ENCODE measurements at regions not wholly inside any gene's neighbourhood (a gene's known extent, or its start where the extent isn't known, plus 50 kb on each side); places are given as distances from the start of the nearest gene placed in this dataset.

DNA sequence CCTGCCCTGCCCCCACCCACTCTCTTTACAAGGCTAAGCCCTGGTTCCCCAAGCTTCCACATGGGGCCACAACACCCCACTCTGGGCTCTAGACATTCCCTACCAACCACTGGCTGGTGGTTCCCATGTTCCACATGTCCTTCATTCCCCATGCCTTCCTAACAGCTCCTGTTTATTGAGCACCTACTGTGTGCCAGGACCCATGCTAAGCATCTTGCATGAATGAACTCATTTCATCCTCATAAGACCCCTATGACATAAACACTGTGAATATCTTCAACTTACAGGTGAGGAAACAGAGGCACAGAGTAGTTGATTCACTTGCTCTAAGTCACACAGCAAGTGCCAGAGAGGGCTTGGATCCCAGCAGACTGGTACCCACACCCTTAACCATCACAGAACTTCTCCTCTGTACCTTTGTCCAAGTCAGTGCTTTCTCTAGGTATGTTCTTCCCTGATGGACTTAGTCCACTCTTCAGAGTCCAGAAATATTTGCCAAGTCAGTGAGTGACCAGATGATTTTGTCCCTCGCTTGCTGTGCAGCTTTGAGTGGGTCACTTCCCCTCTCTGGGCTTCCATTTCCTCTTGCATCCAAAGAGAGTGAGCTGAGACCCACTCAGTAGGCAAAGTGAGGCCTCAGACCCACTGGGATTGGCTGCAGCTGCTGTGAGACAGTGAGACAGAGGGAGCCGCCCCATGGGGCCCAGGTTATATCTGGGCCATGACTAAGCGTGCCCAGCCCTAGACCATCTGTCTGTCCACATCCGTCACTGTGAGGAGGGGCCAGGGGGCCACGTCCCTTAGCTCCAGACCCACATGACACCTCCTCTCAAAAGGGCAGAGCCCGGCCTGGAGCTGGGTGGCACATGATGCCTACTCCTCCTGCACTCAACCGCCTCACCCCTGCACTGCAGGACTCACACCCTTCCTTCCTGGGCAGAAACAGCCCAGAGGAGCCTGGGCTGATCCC is 132.4 kb downstream of the MN1 start:
- TF ChIP-seq, protein P1, sequence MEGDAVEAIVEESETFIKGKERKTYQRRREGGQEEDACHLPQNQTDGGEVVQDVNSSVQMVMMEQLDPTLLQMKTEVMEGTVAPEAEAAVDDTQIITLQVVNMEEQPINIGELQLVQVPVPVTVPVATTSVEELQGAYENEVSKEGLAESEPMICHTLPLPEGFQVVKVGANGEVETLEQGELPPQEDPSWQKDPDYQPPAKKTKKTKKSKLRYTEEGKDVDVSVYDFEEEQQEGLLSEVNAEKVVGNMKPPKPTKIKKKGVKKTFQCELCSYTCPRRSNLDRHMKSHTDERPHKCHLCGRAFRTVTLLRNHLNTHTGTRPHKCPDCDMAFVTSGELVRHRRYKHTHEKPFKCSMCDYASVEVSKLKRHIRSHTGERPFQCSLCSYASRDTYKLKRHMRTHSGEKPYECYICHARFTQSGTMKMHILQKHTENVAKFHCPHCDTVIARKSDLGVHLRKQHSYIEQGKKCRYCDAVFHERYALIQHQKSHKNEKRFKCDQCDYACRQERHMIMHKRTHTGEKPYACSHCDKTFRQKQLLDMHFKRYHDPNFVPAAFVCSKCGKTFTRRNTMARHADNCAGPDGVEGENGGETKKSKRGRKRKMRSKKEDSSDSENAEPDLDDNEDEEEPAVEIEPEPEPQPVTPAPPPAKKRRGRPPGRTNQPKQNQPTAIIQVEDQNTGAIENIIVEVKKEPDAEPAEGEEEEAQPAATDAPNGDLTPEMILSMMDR (IDR thresholded peaks at IDR 0.05), result no peak
- TF ChIP-seq POLR2A (IDR thresholded peaks at IDR 0.05), result peak in 1 of 2 donors; percentile 68
- Histone ChIP-seq H3K9me3 (replicated peaks in 1 of 3) (no peaks in the 10 kb centered on the region), H3K27me3 (no peaks in the 10 kb centered on the region), H3K27ac (peak overlapping the region in 4 of 5 donors; percentile 19 to 88 (median 72)), H3K36me3 (replicated peaks in 1 of 2) (no peaks in the 10 kb centered on the region), H3K4me1 (replicated peaks in 1 of 2) (peaks cover 19 to 21% of the 10 kb centered on the region in 2 donors), H3K4me3 (no peak overlapping the region)
- peak; percentile 70 to 96 (median 90) for DNase-seq
- intact Hi-C loops (cut with DNase I), result no loop called here
- WGBS, 4 donors, result 19 to 50% (median 25%) methylated on average over 3 to 7 of the region's 7 CpGs

DNA sequence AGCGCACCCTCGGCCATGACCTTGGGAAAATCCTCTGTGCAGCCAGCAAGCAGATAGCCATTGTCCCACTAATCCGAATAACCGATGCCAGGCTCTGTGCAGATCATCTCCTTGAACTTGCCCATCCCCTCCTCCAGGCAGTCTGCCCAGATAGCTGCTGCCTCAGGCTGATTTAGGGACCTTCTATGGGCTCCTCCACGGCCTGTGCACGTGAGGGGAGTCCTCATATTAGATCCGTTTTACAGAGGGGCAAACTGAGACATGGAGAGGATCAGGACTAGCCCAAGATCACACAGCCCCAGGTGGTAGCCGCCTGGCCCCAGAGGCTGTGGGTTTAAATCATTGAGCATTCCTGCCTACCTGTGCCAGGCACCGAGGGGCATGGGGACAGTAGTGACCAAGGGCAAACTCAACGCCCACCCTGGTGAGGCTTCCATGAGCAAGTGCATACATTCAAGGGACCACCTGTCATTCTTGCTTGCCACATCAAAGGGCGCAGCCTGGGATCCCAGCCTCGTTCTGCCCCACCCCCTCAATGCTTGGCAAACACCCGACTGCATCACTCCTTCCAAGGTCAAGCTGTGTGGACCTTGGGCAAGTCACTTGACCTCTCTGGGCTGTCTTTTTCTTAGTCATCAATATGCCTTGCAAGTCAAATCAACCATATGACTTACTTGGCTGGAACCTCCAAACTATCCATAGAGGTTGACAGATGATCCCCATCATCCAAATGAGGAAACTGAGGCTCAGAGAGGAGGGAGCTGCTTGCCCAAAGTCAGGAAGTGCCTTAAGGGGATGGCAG is 131.6 kb downstream of the MN1 start:
- peaks cover 19 to 21% of the 10 kb centered on the region in 2 donors for H3K4me1 ChIP-seq (replicated peaks in 1 of 2)

DNA sequence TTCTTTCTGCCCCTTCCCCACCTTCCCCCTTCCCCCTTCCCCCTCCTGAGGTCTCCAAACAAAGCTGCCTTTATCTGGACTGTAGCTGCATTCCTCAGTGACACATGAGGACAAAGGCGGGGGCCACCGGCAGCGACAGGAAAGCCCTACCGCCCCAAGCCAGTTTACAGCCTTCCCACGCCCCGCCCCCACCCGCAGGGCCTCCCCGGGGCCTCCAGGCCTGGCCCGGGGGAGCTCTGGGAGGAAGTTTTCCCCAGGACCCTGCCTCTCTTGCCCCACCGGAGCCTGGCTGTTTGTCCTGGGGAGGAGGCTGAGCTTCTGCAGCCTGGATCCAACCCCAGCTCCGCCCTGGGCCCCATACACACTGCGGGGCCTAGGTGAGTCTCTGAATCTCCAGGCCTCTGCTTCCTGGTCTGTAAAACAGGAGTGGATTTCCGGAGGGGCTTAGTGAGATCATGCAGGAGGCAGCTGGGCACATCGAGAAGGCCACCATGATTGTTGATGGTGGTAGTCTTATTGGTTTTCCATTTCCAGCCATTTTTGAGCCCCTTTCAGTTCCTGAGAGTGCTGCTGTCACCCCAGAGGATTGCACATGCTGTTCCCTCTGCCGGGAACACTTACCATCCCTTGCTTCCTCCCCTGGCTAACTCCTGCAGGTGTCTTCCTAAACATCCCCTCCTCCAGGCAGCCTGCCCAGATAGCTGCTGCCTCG is 130.7 kb downstream of the MN1 start:
- TF ChIP-seq POLR2A (IDR thresholded peaks at IDR 0.05), result no peak
- TF ChIP-seq, protein P1 (IDR thresholded peaks at IDR 0.05), result no peak
- intact Hi-C loops (cut with DNase I), result no loop called here
- DNase-seq, result peak; percentile 63 to 91 (median 79)

More for the DNA sequence above, 131.6 kb downstream of the MN1 start:
- no peak for TF ChIP-seq POLR2A (IDR thresholded peaks at IDR 0.05)
- TF ChIP-seq, protein P1 (IDR thresholded peaks at IDR 0.05), result no peak
- no peaks in the 10 kb centered on the region for H3K27me3 ChIP-seq
- WGBS, 4 donors, result 0 to 36% (median 26%) methylated on average over 2 to 13 of the region's 13 CpGs
- H3K36me3 ChIP-seq (replicated peaks in 1 of 2), result no peaks in the 10 kb centered on the region
- H3K4me3 ChIP-seq, result no peak overlapping the region
- H3K9me3 ChIP-seq (replicated peaks in 1 of 3), result no peaks in the 10 kb centered on the region
- intact Hi-C loops (cut with DNase I), result no loop called here
- DNase-seq, result peak; percentile 47 to 81 (median 76)
- H3K27ac ChIP-seq, result peak overlapping the region in 4 of 5 donors; percentile 19 to 88 (median 72)

More for the DNA sequence above, 130.7 kb downstream of the MN1 start:
- peaks cover 19 to 21% of the 10 kb centered on the region in 2 donors for H3K4me1 ChIP-seq (replicated peaks in 1 of 2)
- H3K4me3 ChIP-seq, result no peak overlapping the region
- H3K27me3 ChIP-seq, result no peaks in the 10 kb centered on the region
- no peaks in the 10 kb centered on the region for H3K9me3 ChIP-seq (replicated peaks in 1 of 3)
- H3K27ac ChIP-seq, result peak overlapping the region in 3 of 5 donors; percentile 71 to 88 (median 73)
- no peaks in the 10 kb centered on the region for H3K36me3 ChIP-seq (replicated peaks in 1 of 2)
- WGBS, 4 donors, result 33 to 50% (median 36%) methylated on average over 6 to 16 of the region's 16 CpGs

All from adrenal gland (tissue), 9 donors.